Suprapubic skin (tissue), 3 donors: ENCODE measurements at regions not wholly inside any gene's neighbourhood (a gene's known extent, or its start where the extent isn't known, plus 50 kb on each side); places are given as distances from the start of the nearest gene placed in this dataset.

ENCODE experiments used
- POLR2A ChIP-seq, 2 donors: fragments of 450-650 bp; IDR thresholded peaks; one replicate each; pipeline ENCODE4 v1.6.1; 2017; ENCODE audit warnings: antibody characterized with exemption in 2 of 2, mild to moderate bottlenecking in 2 of 2, moderate library complexity in 2 of 2
- TF ChIP-seq, protein P1 (sequence below), 2 donors: fragments of 200-600 bp in 1 of 2; fragments of 450-650 bp in 1 of 2; sonication (generic) in 1 of 2; IDR thresholded peaks; one replicate each; pipeline ENCODE4 v1.5.1; 2016 to 2019; ENCODE audit warnings: antibody characterized with exemption in 2 of 2, mild to moderate bottlenecking in 1 of 2, moderate library complexity in 1 of 2

GRCh38 chr12:91741932-91742331 is 403.7 kb downstream of the BTG1 start:
- TF ChIP-seq, protein P1, sequence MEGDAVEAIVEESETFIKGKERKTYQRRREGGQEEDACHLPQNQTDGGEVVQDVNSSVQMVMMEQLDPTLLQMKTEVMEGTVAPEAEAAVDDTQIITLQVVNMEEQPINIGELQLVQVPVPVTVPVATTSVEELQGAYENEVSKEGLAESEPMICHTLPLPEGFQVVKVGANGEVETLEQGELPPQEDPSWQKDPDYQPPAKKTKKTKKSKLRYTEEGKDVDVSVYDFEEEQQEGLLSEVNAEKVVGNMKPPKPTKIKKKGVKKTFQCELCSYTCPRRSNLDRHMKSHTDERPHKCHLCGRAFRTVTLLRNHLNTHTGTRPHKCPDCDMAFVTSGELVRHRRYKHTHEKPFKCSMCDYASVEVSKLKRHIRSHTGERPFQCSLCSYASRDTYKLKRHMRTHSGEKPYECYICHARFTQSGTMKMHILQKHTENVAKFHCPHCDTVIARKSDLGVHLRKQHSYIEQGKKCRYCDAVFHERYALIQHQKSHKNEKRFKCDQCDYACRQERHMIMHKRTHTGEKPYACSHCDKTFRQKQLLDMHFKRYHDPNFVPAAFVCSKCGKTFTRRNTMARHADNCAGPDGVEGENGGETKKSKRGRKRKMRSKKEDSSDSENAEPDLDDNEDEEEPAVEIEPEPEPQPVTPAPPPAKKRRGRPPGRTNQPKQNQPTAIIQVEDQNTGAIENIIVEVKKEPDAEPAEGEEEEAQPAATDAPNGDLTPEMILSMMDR (IDR thresholded peaks at IDR 0.05), result no peak
- TF ChIP-seq POLR2A (IDR thresholded peaks at IDR 0.05), result no peak
